HepG2 (cell line): ENCODE measurements at regions not wholly inside any gene's neighbourhood (a gene's known extent, or its start where the extent isn't known, plus 50 kb on each side); places are given as distances from the start of the nearest gene placed in this dataset.

ENCODE experiments used
- CAMTA2 ChIP-seq: sonication (generic); formaldehyde crosslinking; IDR thresholded peaks from 2 replicates; pipeline ENCODE4 v1.4.0; 2020; ENCODE audit warnings: mild to moderate bottlenecking, missing genetic modification reagents, borderline replicate concordance
- FOXM1 ChIP-seq: sonication (generic); formaldehyde crosslinking; IDR thresholded peaks from 2 replicates; pipeline ENCODE4 v1.5.0; 2020; ENCODE audit warnings: missing genetic modification reagents
- GABPA ChIP-seq, 2 experiments: IDR thresholded peaks; 2 replicates each; pipeline ENCODE4 v1.6.1; 2011 to 2016; ENCODE audit warnings: low read depth in 2 of 2, low read length in 1 of 2, missing biosample characterization in 1 of 2, missing genetic modification characterization in 1 of 2
- JUND ChIP-seq: sonication (generic); formaldehyde crosslinking; IDR thresholded peaks from 2 replicates; pipeline ENCODE4 v1.8.0; 2022; ENCODE audit warnings: mild to moderate bottlenecking, missing genetic modification reagents
- MTA1 ChIP-seq: sonication (generic); formaldehyde crosslinking; IDR thresholded peaks from 2 replicates; pipeline ENCODE4 v1.4.0; 2020; ENCODE audit warnings: missing genetic modification reagents, mild to moderate bottlenecking, borderline replicate concordance
- TCF7 ChIP-seq: sonication (generic); IDR thresholded peaks from 2 replicates; pipeline ENCODE4 v1.6.1; 2016; ENCODE audit warnings: antibody characterized with exemption, low read depth
- ZZZ3 ChIP-seq: sonication (generic); formaldehyde crosslinking; IDR thresholded peaks from 2 replicates; pipeline ENCODE4 v1.4.0; 2020; ENCODE audit warnings: missing genetic modification reagents, mild to moderate bottlenecking, borderline replicate concordance
- TF ChIP-seq, protein P1 (sequence below): IDR thresholded peaks from 2 replicates; pipeline ENCODE4 v1.6.1; 2012; ENCODE audit warnings: inconsistent platforms
- TF ChIP-seq, protein P2 (sequence below): sonication (generic); formaldehyde crosslinking; IDR thresholded peaks from 2 replicates; pipeline ENCODE4 v1.5.0; 2020; ENCODE audit warnings: mild to moderate bottlenecking, missing genetic modification reagents, moderate library complexity

DNA sequence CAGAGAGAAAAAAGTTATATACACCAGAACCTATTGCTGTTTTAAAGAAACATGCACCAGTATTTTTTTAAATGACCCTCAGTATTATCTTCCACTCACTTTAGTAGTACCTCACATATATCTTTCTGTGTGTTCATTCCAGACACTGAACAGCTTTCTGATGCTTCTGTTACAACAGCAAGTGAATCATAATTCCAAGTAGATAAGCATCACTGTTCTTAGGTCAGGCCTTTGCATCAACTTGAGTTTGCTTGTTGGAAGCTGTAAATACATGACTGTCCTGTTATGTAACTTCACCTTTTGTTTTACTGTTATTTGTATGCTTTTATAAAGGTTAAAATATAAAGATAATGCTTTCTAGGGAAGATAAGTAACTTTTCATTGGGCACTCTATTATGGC is 184.4 kb downstream of the ISL1 start:
- TF ChIP-seq TCF7 (no peak), FOXM1 (CRISPR knock-in tag) (no peak), CAMTA2 (CRISPR knock-in tag) (no peak), MTA1 (CRISPR knock-in tag) (no peak), GABPA (IDR thresholded peaks at IDR 0.05; ENCODE audit: low read depth, low read length) (no peak), GABPA (CRISPR knock-in tag; IDR thresholded peaks at IDR 0.05; ENCODE audit: low read depth) (no peak), JUND (CRISPR knock-in tag) (no peak), ZZZ3 (CRISPR knock-in tag) (no peak)
- TF ChIP-seq, protein P1, sequence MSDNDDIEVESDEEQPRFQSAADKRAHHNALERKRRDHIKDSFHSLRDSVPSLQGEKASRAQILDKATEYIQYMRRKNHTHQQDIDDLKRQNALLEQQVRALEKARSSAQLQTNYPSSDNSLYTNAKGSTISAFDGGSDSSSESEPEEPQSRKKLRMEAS, result no peak
- TF ChIP-seq, protein P2, sequence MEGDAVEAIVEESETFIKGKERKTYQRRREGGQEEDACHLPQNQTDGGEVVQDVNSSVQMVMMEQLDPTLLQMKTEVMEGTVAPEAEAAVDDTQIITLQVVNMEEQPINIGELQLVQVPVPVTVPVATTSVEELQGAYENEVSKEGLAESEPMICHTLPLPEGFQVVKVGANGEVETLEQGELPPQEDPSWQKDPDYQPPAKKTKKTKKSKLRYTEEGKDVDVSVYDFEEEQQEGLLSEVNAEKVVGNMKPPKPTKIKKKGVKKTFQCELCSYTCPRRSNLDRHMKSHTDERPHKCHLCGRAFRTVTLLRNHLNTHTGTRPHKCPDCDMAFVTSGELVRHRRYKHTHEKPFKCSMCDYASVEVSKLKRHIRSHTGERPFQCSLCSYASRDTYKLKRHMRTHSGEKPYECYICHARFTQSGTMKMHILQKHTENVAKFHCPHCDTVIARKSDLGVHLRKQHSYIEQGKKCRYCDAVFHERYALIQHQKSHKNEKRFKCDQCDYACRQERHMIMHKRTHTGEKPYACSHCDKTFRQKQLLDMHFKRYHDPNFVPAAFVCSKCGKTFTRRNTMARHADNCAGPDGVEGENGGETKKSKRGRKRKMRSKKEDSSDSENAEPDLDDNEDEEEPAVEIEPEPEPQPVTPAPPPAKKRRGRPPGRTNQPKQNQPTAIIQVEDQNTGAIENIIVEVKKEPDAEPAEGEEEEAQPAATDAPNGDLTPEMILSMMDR (CRISPR knock-in tag), result no peak
